ENCODE measurements at regions not wholly inside any gene's neighbourhood (a gene's known extent, or its start where the extent isn't known, plus 50 kb on each side); places are given as distances from the start of the nearest gene placed in this dataset.

DNA sequence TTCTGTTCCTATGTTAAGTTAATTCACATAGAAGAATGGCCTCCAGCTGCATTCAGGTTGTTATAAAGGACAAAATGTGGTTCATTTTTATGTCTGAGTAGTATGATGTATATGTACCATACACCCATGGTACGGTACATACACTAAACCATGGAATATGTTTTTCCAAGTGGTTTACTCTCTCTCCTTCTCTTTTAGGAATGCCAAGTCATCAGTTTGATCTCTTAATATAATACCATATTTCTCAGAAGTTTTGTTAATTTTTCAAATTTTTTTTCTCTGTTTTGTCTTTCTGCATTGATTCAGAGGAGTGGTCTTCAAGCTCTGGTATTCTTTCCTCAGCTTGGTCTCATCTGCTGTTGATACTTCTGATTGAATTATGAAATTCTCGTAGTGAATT lies 230.9 kb downstream of the DSEL start:
- no peak for DNase-seq

DNA sequence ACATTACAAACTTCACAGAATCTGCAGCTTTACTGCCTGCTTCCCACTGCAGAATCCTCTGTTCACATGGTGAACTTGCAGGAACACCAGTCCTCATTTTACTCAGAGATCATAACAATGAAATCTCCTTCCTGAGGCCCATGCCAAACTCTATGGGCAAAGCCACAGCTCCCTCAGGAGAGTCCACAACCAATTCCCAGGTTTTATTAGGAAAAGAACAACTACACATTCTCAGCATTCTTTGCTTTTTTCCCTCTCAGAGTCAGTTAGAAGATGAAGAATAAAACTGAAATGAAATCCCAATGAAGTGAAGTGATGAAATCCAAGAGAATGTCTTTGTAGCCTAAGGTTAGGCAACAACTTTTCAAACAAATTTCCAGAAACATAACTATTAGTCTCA lies 233.7 kb downstream of the DSEL start:
- DNase-seq, result no peak

GRCh38 chr18:67281746-67282145 lies 234.8 kb downstream of the DSEL start:
- DNase-seq, result no peak

DNA sequence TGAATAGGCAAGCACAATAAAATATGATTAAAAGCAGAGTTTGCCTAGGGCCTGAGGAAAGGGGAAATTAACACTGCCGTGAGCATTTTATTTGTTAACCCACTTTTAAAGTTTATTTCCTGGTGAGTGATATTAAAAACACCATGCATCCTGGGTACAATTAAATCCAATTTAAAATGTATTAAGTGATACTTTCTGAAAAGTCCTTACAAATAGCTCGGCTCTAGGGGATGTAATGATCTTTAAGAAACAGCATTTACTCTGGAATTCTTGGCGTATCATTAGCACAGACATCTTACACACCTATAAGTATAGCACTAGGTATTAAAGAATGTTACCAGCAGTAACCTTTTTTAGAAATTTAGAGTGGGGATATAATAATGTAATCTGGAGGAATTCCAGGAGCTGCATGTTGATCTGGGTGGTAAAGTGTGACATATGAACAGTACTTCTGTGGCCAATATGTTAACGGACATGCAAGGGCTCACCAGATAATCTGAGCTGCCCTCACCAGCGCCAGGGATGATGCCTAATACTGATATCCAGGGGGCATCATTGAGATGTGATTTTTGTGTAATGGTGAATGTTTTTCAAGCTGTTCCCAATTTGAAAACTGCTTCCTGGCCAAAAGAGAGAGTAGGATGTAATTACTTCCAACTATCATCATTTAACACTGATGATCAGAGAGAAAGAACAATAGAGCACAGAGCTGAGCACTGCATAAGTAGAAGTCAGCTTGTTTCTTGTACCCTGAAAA lies 235.9 kb downstream of the DSEL start:
- DNase-seq, result no peak

GRCh38 chr18:67279988-67280387 lies 236.5 kb downstream of the DSEL start:
- DNase-seq, result no peak

GRCh38 chr18:67278984-67279383 lies 237.5 kb downstream of the DSEL start:
- DNase-seq, result no peak

- no peak for DNase-seq
Observed at GRCh38 chr18:67276638-67277037, 239.9 kb downstream of the DSEL start.

GRCh38 chr18:67273288-67273687 lies 243.2 kb downstream of the DSEL start:
- no peak for DNase-seq

DNA sequence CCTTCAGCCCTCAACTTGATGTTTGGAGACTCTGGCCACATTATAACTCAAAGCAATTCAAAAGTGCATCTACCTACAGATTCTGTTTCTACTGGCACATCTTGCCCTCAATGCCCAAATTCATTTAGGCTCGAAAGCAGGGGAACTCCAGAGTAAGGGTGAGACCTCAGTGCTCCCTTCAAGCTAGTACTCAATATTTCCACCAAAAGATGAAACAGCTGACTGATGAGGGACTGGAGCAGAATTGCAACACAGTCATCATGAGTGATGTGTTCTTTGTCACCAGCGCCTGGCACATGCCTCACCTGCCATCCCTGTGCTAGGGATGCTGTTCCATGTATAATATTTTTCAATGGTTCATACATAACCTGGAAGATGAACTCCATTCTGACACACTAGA lies 247.3 kb downstream of the DSEL start:
- DNase-seq, result no peak

DNA sequence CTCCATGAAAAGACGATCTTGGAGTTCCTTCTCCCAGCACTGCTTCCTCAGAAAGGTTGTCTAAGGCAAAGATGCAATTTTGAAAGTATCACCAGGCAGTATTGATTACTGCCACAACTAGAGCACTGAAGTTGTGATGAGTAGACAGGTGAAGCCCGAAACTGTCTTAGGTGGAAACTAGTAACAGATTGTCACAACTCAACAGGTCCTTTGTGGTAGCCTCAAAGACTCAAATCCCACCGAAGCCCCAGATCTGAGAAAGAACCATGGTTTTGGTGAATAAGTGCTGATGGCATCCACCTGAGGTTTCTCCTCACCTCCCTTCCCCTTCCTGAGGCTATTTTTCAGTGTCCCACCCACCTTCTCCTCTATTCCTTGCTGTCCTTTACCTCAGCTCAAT lies 248.0 kb downstream of the DSEL start:
- DNase-seq, result no peak

- no peak for DNase-seq
Observed at GRCh38 chr18:67266246-67267237, 250.0 kb downstream of the DSEL start.

GRCh38 chr18:67265464-67266245 lies 250.9 kb downstream of the DSEL start:
- no peak for DNase-seq

- no peak for DNase-seq
Observed at GRCh38 chr18:67261931-67262552, 254.5 kb downstream of the DSEL start.

- no peak for DNase-seq
Observed at GRCh38 chr18:67260841-67261240, 255.7 kb downstream of the DSEL start.

DNA sequence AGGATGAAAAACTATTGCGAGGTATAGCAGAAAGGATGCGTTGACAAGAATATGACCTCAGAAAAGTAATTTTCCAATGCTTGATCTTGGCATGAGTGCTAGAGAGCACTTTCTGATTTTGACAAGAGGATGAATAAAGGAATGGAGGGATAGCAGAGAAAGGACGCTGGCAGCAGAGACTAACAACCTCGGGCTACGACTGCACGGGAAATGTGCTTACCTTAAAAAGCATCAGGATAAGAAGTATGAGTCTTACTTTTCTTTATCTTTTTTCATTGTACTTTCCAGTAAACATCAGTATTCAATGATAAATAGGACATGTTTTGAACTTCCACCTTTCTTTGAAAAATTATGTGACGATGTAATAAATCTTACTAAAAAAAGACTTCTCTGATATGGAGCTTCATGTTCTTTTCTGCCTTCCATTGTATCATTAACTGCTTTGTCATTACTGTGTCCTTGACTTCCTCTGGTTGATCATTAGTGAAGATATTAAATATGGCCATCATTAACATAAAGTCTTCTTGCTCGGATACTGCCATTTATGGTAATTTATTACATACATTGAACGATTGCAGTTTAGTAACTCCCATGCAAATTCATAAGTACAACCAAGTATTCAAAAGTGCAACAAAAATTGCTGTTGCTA lies 265.6 kb downstream of the DSEL start:
- no peak for DNase-seq

- DNase-seq, result no peak
Observed at GRCh38 chr18:67243799-67244587, 272.5 kb downstream of the DSEL start.

DNA sequence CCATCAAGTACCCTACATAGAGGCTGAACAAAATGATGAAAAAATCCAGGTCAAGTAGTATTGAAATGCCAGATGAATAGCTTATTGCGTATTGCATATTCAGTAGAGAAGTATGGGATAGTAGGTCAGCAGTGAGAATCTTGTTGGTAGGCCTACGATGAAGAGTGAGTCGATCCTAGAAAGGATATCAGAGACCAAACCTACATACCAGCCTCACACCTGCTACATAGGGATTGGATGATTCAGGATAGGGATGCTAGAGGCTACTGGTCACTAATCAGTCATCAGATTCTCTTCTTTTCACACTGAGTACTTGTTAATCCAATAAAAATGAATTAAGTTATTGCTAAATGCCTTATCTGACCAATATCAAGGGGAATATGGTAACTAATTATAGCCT lies 274.5 kb downstream of the DSEL start:
- no peak for DNase-seq

DNA sequence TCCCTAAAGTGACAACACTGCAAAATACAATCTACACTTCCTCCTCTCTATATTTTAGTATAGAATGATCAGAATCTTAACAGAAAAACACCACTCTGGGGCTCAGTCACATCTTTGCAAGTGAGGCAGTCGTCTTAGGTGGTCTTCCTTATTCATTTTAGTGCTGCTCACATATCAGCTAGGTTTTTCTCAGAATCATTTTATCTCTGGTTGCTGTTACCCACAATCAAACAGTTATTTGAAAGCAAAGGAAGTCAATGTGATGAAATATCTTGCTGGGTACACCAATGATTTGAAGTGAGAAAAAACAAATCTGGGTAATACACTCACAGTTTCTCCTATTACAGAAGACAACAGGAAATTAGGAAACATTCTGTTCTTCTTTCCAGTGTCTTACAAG lies 275.2 kb downstream of the DSEL start:
- no peak for DNase-seq

- DNase-seq, result no peak
Observed at GRCh38 chr18:67239826-67240225, 276.7 kb downstream of the DSEL start.

DNA sequence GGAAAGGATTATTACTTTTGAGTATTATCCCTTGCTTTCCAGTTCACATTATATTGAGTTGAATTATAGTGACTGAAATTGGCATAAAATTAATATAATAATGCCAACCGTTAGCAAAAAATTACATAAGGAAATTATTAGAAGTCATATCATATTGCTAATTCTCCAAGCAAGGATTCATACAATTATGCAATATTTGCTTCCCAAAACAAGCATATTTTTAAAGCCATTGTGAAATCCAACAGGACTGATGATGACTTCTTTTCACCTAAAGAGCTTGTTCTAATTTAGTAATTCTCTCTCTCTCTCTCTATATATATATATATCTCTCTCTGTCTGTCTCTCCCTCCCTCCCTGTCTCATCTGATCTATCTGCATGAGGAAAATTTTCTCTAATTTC lies 283.5 kb downstream of the DSEL start:
- DNase-seq, result no peak

- DNase-seq, result no peak
Observed at GRCh38 chr18:67232406-67232805, 284.1 kb downstream of the DSEL start.

Data from right kidney (tissue), 1 donor.